Astrocyte (in vitro differentiated cells and primary cell): ENCODE measurements at regions not wholly inside any gene's neighbourhood (a gene's known extent, or its start where the extent isn't known, plus 50 kb on each side); places are given as distances from the start of the nearest gene placed in this dataset.
"Not testable (repeated sequence)": the region's sequence is repeated elsewhere in the genome, so short reads cannot be mapped to it uniquely, and the experiment has no call there.

Source experiments
- DNase-seq: peaks from one replicate; pipeline ENCODE4 v3.0.0-alpha.2; 2010; ENCODE audit warnings: low read depth
- FAIRE-seq: peaks from 2 replicates; lab custom pipeline; 2011; peaks lifted over from hg19 to GRCh38; lab: Jason Lieb, UNC
- H2AFZ ChIP-seq: 2 replicates; pipeline ENCODE4 v1.6.0; 2012; ENCODE audit warnings: low read depth, low read length, inconsistent platforms
- H3K27ac ChIP-seq: 2 replicates; pipeline ENCODE4 v1.5.1; 2011; ENCODE audit warnings: low read depth, low read length, inconsistent platforms
- H3K27me3 ChIP-seq: 2 replicates; pipeline ENCODE4 v1.6.0; 2011; ENCODE audit warnings: low read length, inconsistent platforms; ENCODE audit not compliant: insufficient read depth
- H3K36me3 ChIP-seq: 2 replicates; pipeline ENCODE4 v1.5.1; 2011; ENCODE audit warnings: low read length, inconsistent platforms; ENCODE audit not compliant: insufficient read depth
- H3K4me1 ChIP-seq: 2 replicates; pipeline ENCODE4 v1.5.1; 2011; ENCODE audit warnings: low read length, inconsistent platforms; ENCODE audit not compliant: insufficient read depth
- H3K4me2 ChIP-seq: 2 replicates; pipeline ENCODE4 v1.6.0; 2012; ENCODE audit warnings: low read length, inconsistent platforms
- H3K4me3 ChIP-seq: 2 replicates; pipeline ENCODE4 v1.5.1; 2011; ENCODE audit warnings: low read depth, mild to moderate bottlenecking, low read length, inconsistent platforms; ENCODE audit not compliant: insufficient read depth
- H3K79me2 ChIP-seq: 2 replicates; pipeline ENCODE4 v1.6.0; 2012; ENCODE audit warnings: mild to moderate bottlenecking, low read length, inconsistent platforms; ENCODE audit not compliant: insufficient read depth
- H3K9ac ChIP-seq: 2 replicates; pipeline ENCODE4 v1.6.0; 2012; ENCODE audit warnings: mild to moderate bottlenecking, low read length, inconsistent platforms
- H3K9me3 ChIP-seq: 2 replicates; pipeline ENCODE4 v1.5.1; 2012; ENCODE audit warnings: low read depth, mild to moderate bottlenecking, low read length, inconsistent platforms; ENCODE audit not compliant: insufficient read depth
- H4K20me1 ChIP-seq: 2 replicates; pipeline ENCODE4 v1.6.0; 2012; ENCODE audit warnings: low read length, inconsistent platforms; ENCODE audit not compliant: insufficient read depth
- H3K27ac Mint-ChIP-seq: one replicate; pipeline ENCODE4 v1.8.0; 2021; ENCODE audit warnings: mild to moderate bottlenecking, mixed read lengths; ENCODE audit not compliant: unreplicated experiment
- H3K27me3 Mint-ChIP-seq: one replicate; pipeline ENCODE4 v1.8.0; 2021; ENCODE audit warnings: low read depth, mixed read lengths; ENCODE audit not compliant: unreplicated experiment
- H3K36me3 Mint-ChIP-seq: one replicate; pipeline ENCODE4 v1.8.0; 2021; ENCODE audit warnings: low read depth, mixed read lengths; ENCODE audit not compliant: unreplicated experiment
- H3K4me1 Mint-ChIP-seq: one replicate; pipeline ENCODE4 v1.8.0; 2021; ENCODE audit warnings: low read depth, mixed read lengths; ENCODE audit not compliant: unreplicated experiment
- H3K4me3 Mint-ChIP-seq: one replicate; pipeline ENCODE4 v1.8.0; 2021; ENCODE audit warnings: mild to moderate bottlenecking, moderate library complexity, mixed read lengths; ENCODE audit not compliant: unreplicated experiment
- H3K9me3 Mint-ChIP-seq: one replicate; pipeline ENCODE4 v1.8.0; 2021; ENCODE audit warnings: mild to moderate bottlenecking, mixed read lengths; ENCODE audit not compliant: unreplicated experiment
- EZH2 ChIP-seq: IDR thresholded peaks from 2 replicates; pipeline ENCODE4 v1.6.1; 2012; ENCODE audit warnings: mild to moderate bottlenecking, low read length, inconsistent platforms; ENCODE audit not compliant: insufficient read depth
- TF ChIP-seq, protein P1 (sequence below): IDR thresholded peaks from 2 replicates; pipeline ENCODE4 v1.5.1; 2011; ENCODE audit warnings: low read depth, mild to moderate bottlenecking, inconsistent platforms, low read length, moderate library complexity; ENCODE audit not compliant: insufficient read depth

DNA sequence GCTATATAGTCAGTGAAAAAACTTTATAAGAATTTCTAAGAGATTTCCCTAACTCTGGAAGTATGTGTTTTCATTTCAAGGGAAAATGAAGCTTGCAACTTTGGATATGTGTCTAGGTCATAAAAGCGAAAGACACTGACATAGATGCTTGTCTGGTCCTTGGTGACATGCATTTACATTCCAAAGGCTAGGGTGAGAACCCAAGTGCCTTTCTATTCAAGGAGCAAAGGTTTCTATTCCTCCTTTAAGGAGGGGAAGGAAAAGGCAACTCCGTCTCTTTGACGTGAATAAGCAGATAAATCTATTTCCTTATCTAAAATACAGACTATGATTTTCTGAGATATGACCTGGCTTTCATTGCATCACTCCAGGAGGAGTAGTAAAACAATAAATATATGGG lies 261.1 kb downstream of the CDH7 start:
- Mint-ChIP-seq H3K27ac (no peak overlapping the region), H3K27me3 (no peaks in the 10 kb centered on the region), H3K9me3 (peaks cover 2% of the 10 kb centered on the region), H3K4me3 (no peak overlapping the region), H3K4me1 (no peaks in the 10 kb centered on the region), H3K36me3 (no peaks in the 10 kb centered on the region)
- Histone ChIP-seq H3K36me3 (no peaks in the 10 kb centered on the region), H3K79me2 (no peaks in the 10 kb centered on the region), H3K4me1 (no peaks in the 10 kb centered on the region), H3K4me2 (no peak overlapping the region), H3K9ac (no peak overlapping the region), H4K20me1 (no peaks in the 10 kb centered on the region), H3K9me3 (no peaks in the 10 kb centered on the region), H2AFZ (no peak overlapping the region), H3K27ac (no peak overlapping the region), H3K27me3 (no peaks in the 10 kb centered on the region), H3K4me3 (no peak overlapping the region)
- DNase-seq (no peak), FAIRE-seq (no peak)
- TF ChIP-seq, protein P1, sequence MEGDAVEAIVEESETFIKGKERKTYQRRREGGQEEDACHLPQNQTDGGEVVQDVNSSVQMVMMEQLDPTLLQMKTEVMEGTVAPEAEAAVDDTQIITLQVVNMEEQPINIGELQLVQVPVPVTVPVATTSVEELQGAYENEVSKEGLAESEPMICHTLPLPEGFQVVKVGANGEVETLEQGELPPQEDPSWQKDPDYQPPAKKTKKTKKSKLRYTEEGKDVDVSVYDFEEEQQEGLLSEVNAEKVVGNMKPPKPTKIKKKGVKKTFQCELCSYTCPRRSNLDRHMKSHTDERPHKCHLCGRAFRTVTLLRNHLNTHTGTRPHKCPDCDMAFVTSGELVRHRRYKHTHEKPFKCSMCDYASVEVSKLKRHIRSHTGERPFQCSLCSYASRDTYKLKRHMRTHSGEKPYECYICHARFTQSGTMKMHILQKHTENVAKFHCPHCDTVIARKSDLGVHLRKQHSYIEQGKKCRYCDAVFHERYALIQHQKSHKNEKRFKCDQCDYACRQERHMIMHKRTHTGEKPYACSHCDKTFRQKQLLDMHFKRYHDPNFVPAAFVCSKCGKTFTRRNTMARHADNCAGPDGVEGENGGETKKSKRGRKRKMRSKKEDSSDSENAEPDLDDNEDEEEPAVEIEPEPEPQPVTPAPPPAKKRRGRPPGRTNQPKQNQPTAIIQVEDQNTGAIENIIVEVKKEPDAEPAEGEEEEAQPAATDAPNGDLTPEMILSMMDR, result no peak

DNA sequence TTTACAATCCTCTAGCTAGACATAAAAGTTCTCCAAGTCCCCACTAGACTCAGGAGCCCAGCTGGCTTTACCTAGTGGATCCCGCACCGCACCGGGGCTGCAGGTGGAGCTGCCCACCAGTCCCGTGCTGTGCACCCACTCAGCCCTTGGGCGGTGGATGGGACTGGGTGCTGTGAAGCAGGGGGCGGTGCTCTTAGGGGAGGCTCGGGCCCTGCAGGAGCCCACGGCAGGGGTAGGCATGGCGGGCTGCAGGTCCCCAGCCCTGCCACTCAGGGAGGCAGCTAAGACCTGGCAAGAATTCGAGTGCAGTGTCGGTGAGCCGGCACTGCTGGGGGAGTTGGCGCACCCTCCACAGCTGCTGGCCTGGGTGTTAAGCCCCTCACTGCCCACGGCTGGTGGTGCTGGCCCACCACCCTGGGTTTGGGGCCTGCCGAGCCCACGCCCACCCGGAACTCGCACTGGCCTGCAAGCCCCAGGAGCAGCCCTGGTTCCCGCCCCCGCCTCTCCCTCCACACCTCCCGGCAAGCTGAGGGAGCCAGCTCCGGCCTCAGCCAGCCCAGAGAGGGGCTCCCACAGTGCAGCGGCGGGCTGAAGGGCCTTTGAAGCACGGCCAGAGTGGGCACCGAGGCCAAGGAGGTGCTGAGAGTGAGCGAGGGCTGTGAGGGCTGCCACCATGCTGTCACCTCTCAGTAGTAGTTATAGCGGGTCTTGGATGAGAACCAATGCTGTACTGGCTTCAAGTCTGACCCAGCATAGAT lies 255.2 kb downstream of the CDH7 start:
- no peak overlapping the region for H3K4me3 Mint-ChIP-seq
- H3K36me3 ChIP-seq, result no peaks in the 10 kb centered on the region
- no peaks in the 10 kb centered on the region for H3K79me2 ChIP-seq
- H3K36me3 Mint-ChIP-seq, result no peaks in the 10 kb centered on the region
- no peak overlapping the region for H3K27ac Mint-ChIP-seq
- no peak for DNase-seq
- H3K4me3 ChIP-seq, result no peak overlapping the region
- H3K27ac ChIP-seq, result no peak overlapping the region
- H2AFZ ChIP-seq, result no peak overlapping the region
- no peaks in the 10 kb centered on the region for H3K27me3 Mint-ChIP-seq
- H3K9me3 ChIP-seq, result peaks cover 2% of the 10 kb centered on the region
- no peak for FAIRE-seq
- TF ChIP-seq, protein P1, result no peak
- TF ChIP-seq EZH2, result no peak
- H3K4me1 ChIP-seq, result no peaks in the 10 kb centered on the region
- H3K9ac ChIP-seq, result no peak overlapping the region
- H4K20me1 ChIP-seq, result no peaks in the 10 kb centered on the region
- no peaks in the 10 kb centered on the region for H3K27me3 ChIP-seq
- peaks cover 5% of the 10 kb centered on the region for H3K9me3 Mint-ChIP-seq
- no peak overlapping the region for H3K4me2 ChIP-seq
- no peaks in the 10 kb centered on the region for H3K4me1 Mint-ChIP-seq

DNA sequence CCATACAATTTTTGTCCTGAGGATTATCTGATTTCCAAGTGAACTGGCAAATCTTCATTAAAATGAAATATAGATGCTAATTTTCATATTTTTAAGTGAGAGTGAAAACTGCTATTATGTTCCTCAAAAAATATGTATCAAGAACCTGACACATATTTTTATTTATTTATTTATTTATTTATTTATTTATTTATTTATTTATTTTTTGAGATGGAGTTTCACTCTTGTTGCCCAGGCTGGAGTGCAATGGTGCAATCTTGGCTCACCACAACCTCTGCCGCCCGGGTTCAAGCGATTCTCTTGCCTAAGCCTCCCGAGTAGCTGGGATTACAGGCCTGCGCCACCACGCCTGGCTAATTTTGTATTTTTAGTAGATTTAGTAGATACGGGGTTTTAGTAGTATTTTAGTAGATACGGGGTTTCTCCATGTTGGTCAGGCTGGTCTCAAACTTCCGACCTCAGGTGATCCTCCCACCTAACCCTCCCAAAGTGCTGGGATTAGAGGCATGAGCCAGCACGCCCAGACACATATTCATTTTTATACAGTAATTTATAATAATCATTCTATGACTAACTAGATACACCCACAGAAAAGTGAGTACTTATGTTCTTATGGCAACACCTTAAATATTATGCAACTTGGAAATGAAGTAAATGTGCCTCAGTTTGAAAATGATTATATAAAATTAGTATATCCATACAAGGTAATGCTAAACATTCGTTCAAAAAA lies 248.3 kb downstream of the CDH7 start:
- H3K27me3 Mint-ChIP-seq, H3K79me2 ChIP-seq: not testable (repeated sequence)

More for the DNA sequence above, 248.3 kb downstream of the CDH7 start:
- H3K27ac ChIP-seq, H3K9me3 Mint-ChIP-seq, H3K9ac ChIP-seq, H3K4me2 ChIP-seq, FAIRE-seq, H3K27me3 ChIP-seq, H3K36me3 ChIP-seq, H3K4me3 Mint-ChIP-seq, H2AFZ ChIP-seq, H3K4me1 Mint-ChIP-seq, H3K4me3 ChIP-seq, H3K36me3 Mint-ChIP-seq, H4K20me1 ChIP-seq, H3K9me3 ChIP-seq, DNase-seq, H3K27ac Mint-ChIP-seq, H3K4me1 ChIP-seq: not testable (repeated sequence)
